GM21390 (cell line): ENCODE measurements at regions not wholly inside any gene's neighbourhood (a gene's known extent, or its start where the extent isn't known, plus 50 kb on each side); places are given as distances from the start of the nearest gene placed in this dataset.
"Not testable (repeated sequence)": the region's sequence is repeated elsewhere in the genome, so short reads cannot be mapped to it uniquely, and the experiment has no call there.

Experiments used
- ATAC-seq: cut with Tn5 transposase; IDR thresholded peaks from one replicate; pipeline ENCODE4 v1.9.1; 2021; ENCODE audit not compliant: unreplicated experiment

GRCh38 chr2:193476171-193476800 lies 1281.6 kb upstream of the TMEFF2 start:
- no peak for ATAC-seq

DNA sequence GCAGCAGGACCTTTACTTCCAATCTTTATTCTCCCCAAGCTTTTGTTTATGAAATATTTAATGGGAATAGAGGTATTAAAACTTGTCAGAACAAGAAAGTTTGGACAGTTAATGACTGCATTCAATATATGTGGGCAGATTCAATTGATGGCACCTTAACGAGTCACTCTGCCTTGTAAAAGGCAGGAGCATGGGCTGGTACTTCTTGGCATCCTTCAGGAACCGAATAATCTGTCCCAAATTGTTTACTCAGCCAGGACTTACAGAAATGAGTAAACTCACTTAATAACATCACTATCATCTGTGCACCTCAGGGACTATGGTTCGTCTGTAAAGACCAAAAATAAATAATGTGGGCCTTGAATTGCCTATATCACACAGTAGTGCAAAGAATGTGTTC lies 1280.3 kb upstream of the TMEFF2 start:
- ATAC-seq, result no peak

GRCh38 chr2:193469251-193469650 lies 1274.5 kb upstream of the TMEFF2 start:
- no peak for ATAC-seq

DNA sequence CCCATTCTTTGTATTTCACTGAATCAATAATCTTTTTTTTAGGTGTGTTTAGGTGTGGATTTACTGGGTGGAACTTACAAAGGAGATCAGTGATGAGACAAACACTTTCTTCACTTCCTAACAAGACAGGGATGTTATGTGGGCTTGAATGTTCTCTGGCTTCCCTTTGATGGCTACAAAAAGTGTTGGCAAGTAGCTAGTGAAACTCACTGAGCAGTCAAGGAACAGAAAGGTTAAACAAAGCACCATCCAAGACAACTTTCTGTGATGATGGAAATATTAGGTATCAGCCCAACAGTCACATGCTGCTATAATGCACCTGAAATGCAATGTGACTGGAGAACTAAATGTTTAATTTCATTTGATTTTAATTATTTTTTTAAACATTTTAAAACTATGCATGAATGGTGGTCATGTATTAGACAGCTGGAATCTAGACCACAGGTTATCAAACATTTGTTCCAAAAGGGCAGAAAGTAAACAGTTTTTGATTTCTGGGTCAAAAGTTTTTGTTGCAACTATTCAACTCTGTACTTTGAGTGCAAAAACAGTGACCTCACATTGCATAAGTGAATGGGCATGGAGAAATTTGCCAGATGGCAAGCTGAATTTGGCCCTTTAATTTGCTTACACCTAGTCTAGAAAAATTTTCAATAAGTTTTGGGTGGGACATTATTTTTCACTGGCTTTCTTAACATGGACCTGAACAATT lies 1272.7 kb upstream of the TMEFF2 start:
- ATAC-seq, result no peak

- no peak for ATAC-seq
Measured at GRCh38 chr2:193463011-193463410, 1268.3 kb upstream of the TMEFF2 start.

DNA sequence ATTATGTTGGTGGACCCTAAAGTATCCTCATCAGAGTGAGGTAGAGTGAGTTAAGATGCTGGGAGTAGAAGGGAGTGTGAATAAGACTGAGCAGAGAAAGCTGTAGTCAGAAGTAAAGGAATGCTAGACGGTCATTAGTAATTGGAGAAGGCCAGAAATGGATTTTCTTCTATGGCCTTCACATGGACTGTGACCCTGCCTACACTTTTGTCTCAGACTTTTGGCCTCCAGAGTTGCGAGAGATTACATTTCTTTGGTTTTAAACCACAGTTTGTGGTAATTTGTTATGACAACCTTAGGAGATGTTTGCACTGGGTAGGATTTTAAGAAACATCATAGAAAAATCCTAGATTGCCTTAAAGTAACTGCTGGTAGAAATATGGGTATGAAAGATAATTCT lies 1267.7 kb upstream of the TMEFF2 start:
- ATAC-seq, result no peak

DNA sequence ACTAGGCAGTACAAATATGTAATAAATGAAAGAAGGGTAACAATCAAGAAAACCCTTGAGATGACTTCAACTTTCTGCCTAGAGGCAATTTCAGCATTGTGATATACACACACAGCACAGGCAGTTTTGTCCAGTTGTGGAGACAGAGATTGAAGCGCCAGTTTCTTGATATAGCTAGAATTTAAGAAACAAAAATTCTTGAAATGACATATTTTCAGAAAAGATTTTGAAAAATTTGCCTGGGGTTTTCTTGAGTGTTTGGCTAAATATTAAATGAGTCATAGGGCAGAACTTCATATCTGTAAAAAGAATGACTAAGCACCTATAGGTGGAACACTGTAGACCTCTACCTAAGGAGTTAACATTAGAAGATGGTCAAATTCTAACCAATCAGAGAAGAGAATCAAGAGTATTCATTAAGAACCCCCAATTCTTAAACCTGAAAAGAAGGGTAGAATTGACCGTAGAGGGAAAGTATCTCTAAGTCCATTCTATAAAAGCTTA lies 1266.8 kb upstream of the TMEFF2 start:
- ATAC-seq, result no peak

DNA sequence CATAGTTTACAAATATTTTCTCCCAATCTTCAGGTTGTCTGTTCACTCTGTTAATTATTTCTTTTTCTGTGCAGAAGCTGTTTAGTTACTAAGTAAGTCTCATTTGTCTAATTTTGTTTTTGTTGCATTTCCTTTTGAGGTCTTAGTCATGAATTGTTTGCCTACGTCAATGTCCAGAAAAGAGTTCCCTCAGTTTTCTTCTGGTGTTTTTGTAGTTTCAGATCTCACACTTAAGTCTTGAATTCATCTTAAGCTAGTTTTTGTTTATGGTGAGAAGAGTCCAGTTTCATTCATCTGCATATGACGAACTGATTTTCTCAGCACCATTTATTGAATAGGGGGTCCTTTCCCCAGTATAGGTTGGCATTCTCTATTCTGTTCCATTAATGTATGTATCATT lies 1252.2 kb upstream of the TMEFF2 start:
- no peak for ATAC-seq

- ATAC-seq, result no peak
Measured at GRCh38 chr2:193442293-193442692, 1247.6 kb upstream of the TMEFF2 start.

- ATAC-seq, result no peak
Measured at GRCh38 chr2:193428336-193428818, 1233.6 kb upstream of the TMEFF2 start.

GRCh38 chr2:193412368-193412767 lies 1217.6 kb upstream of the TMEFF2 start:
- not testable (repeated sequence) for ATAC-seq

DNA sequence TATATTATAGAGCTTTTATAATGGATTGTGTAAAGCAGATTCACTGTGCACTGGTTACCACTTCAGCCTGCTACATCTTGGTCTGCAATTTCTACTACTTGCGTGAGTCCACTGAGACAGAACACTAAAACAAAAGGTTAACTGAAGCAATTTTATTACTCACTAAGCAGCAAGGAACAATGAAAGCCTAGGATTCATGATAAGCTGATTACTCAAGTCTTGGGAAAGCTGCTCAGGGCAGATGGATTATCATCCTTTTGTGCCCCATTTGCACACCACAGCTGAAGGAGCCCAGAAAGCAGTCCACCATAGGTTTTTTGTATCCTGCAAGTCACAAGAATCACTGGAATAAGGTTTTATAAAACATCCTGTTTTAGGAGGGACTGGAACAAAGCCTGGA lies 1215.2 kb upstream of the TMEFF2 start:
- ATAC-seq, result no peak

GRCh38 chr2:193382583-193382982 lies 1187.8 kb upstream of the TMEFF2 start:
- ATAC-seq, result no peak

DNA sequence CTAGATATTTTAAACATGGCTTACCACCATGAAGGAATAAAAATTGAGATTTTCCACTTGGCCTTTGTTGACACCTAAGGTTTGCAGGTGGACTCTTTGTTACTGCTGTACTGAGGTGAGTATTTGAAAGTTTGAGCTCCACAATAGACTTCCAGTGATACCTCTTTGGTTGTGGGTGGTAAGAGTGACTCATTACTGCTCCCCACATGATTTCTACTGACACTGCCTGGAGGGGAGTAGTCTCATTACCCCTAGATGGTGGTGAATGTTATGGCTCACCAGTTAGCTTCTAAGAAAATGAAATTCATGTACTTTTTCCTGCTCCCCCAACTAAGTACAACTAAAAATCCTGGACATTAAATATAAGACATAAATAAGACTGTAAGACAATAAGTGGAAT lies 1183.1 kb upstream of the TMEFF2 start:
- ATAC-seq, result no peak

- no peak for ATAC-seq
Measured at GRCh38 chr2:193373120-193373519, 1178.4 kb upstream of the TMEFF2 start.

DNA sequence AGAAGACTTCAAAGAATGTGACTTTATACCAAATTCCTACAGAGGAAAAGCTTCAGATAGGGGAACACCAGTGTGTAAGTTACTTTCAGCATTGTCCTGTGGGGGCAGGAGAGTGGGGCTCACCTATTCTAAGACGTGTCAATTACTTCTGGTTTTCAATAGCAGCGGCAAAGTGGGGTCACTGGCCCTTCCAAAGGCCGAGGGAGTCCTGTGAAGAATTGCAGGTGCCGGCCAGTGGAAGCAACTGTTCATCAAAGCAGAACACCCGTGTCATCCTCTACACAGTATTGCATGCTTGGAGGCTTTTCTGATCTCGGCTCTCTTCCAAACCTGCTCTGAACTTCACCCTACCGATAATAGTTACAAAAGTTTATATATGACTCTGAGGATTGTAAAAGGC lies 1176.5 kb upstream of the TMEFF2 start:
- ATAC-seq, result no peak

DNA sequence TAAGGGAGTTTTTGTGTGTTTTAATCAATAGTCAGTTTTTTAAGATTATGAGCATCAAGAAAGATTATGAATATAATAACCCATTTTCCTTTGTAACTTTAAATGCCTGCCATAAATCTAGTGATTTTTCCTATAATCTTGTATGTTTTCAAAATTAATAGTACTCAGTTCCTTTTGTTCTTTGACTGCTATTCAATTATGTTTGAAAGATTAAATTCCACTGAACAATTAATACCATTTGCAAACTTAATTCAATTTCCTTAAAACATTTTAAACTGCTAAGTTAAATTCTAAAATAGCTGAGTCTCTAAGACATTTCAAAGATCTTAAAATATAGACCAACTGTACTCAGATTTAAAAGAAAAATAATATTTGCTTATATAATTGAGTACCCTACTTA lies 1173.9 kb upstream of the TMEFF2 start:
- no peak for ATAC-seq

DNA sequence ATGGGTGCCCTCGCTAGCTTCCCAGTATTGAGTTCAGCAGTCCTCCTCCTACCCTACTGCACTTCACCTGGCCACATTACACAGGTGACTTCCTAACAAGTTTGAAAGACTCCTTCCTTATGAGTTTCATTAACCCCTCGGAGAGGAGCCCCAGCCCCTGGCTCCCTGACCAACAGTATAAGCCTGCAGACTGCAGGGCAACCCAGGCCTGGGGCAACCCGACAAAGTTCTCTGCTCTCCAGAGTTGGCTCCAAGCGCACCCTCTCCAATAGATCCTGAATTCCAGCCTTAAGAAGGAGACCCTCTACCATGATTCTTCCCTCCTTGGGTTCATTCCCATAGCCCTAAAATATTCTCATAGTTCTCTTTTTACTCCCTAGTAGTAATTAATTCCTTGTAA lies 1162.8 kb upstream of the TMEFF2 start:
- ATAC-seq, result no peak

- not testable (repeated sequence) for ATAC-seq
Measured at GRCh38 chr2:193352665-193353242, 1158.0 kb upstream of the TMEFF2 start.

DNA sequence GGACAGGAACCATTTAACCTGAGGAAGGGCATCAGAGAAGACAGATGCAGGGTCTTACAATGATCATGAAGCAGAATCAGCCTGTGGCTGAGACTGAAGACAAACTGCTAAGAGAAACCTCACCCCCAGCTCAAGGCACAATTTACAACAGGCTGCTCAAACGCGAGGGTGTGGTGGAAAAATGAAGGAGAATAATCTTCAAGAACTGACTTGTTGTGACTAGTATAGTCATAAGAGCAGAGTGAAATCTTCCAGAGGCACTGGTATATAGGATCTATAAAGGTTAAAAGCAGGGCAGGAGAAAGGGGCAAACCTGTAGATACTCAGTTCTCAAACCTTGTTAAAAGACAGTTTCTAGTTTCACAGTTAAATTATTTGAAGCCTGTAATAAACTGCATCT lies 1155.8 kb upstream of the TMEFF2 start:
- no peak for ATAC-seq

DNA sequence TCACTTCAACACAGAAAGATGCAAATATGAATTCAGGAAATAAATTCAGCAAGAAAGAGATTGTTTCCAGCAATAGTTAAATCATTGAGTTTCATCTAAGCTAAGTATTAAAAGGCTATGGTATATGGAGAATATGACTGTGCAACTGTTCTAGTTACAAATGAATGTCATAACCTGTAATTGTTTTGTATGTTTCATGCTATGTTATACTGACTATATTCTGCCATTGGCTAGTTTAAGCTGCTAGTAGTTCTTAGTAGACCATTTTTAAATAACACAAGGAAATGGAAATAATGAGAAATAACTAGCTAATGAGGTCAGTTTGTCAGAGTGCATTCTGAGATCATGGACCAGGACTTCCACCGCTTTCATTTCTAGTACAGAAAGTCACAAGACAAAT lies 1154.9 kb upstream of the TMEFF2 start:
- ATAC-seq, result no peak

- ATAC-seq, result no peak
Measured at GRCh38 chr2:193348055-193348454, 1153.3 kb upstream of the TMEFF2 start.
